SH-SY5Y (cell line): ENCODE measurements at regions not wholly inside any gene's neighbourhood (a gene's known extent, or its start where the extent isn't known, plus 50 kb on each side); places are given as distances from the start of the nearest gene placed in this dataset.

Experiments
- GATA2 ChIP-seq: IDR thresholded peaks from 2 replicates; pipeline ENCODE4 v1.6.1; 2011; ENCODE audit warnings: mild to moderate bottlenecking, low read depth, low read length
- GATA3 ChIP-seq: IDR thresholded peaks from 2 replicates; pipeline ENCODE4 v1.6.1; 2011; ENCODE audit warnings: low read depth, mild to moderate bottlenecking, low read length, moderate library complexity

- TF ChIP-seq GATA2 (no peak), GATA3 (no peak)
These were observed 191.7 kb upstream of the NR3C1 start for GRCh38 chr5:143594902-143595818.
